Gastroesophageal sphincter (tissue), 3 donors: ENCODE measurements at regions not wholly inside any gene's neighbourhood (a gene's known extent, or its start where the extent isn't known, plus 50 kb on each side); places are given as distances from the start of the nearest gene placed in this dataset.

Experiments used
- EP300 ChIP-seq: sonication (generic); formaldehyde crosslinking; IDR thresholded peaks from one replicate; pipeline ENCODE4 v1.6.1; 2017; ENCODE audit warnings: antibody characterized with exemption, mild to moderate bottlenecking
- POLR2A ChIP-seq, 2 donors: fragments of 450-650 bp; IDR thresholded peaks; one replicate each; pipeline ENCODE4 v1.6.1; 2017; ENCODE audit warnings: antibody characterized with exemption in 2 of 2, mild to moderate bottlenecking in 2 of 2, moderate library complexity in 1 of 2
- POLR2AphosphoS5 ChIP-seq: sonication (generic); formaldehyde crosslinking; IDR thresholded peaks from one replicate; pipeline ENCODE4 v1.6.1; 2017; ENCODE audit warnings: antibody characterized with exemption
- TF ChIP-seq, protein P1 (sequence below), 4 experiments: fragments of 200-600 bp in 2 of 4; fragments of 450-650 bp in 2 of 4; sonication (generic) in 1 of 4; IDR thresholded peaks; one replicate each; pipeline ENCODE4 v1.5.1; 2017 to 2019; ENCODE audit warnings: antibody characterized with exemption in 4 of 4, mild to moderate bottlenecking in 2 of 4, moderate library complexity in 2 of 4

DNA sequence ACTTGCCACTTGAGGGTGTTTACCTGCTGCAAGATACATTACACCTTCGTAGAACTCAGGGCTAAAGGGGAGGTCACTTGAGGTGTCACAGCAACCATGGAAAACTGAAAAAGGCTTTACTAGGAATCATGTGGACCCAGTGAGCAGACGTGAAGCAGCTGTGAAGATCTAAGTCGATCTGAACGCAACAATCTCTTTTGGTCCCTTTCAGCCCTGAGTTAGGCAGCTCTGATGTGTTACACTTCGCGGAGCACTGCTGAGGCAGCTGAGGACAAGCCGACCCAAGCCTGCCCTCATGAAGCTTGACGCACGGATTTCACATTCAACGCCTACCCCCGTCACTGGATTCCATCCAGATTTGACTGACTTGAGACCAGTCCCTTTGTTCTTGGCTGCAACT lies 75.8 kb upstream of the NPAS2 start:
- TF ChIP-seq POLR2A (IDR thresholded peaks at IDR 0.05) (no peak), POLR2AphosphoS5 (no peak), EP300 (no peak)
- TF ChIP-seq, protein P1, sequence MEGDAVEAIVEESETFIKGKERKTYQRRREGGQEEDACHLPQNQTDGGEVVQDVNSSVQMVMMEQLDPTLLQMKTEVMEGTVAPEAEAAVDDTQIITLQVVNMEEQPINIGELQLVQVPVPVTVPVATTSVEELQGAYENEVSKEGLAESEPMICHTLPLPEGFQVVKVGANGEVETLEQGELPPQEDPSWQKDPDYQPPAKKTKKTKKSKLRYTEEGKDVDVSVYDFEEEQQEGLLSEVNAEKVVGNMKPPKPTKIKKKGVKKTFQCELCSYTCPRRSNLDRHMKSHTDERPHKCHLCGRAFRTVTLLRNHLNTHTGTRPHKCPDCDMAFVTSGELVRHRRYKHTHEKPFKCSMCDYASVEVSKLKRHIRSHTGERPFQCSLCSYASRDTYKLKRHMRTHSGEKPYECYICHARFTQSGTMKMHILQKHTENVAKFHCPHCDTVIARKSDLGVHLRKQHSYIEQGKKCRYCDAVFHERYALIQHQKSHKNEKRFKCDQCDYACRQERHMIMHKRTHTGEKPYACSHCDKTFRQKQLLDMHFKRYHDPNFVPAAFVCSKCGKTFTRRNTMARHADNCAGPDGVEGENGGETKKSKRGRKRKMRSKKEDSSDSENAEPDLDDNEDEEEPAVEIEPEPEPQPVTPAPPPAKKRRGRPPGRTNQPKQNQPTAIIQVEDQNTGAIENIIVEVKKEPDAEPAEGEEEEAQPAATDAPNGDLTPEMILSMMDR (IDR thresholded peaks at IDR 0.05): no peak
